ENCODE measurements at regions not wholly inside any gene's neighbourhood (a gene's known extent, or its start where the extent isn't known, plus 50 kb on each side); places are given as distances from the start of the nearest gene placed in this dataset.
A peak's percentile ranks its signal among the peaks of the same experiment; 100 is the strongest.

DNA sequence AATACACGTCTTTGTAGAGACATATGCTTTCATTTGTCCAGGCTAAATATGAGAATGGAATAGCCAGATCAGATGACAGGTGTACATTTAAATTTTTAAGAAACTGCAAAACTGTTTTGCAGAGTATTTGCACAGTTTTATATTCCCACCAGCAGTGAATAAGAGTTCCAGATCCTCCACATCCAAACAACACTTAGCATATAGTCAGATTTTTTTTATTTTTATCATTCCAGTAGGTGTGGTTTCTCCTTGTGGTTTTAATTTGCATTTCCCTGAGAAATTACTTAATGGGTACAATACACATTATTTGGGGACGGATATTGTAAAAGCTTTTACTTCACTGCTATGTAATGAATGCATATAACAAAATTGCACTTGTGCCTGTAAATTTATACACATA lies 56.7 kb upstream of the IRF2 start:
- in situ Hi-C loops (cut with HindIII; ENCODE audit: low sequenced_read_pairs), result no loop called here

GRCh38 chr4:184529283-184529682 lies 54.9 kb upstream of the IRF2 start:
- DNase-seq (ENCODE audit: low read depth, low spot score), result peak; percentile 48
- in situ Hi-C loops (cut with HindIII; ENCODE audit: low sequenced_read_pairs), result no loop called here
- TF ChIP-seq, protein P1, sequence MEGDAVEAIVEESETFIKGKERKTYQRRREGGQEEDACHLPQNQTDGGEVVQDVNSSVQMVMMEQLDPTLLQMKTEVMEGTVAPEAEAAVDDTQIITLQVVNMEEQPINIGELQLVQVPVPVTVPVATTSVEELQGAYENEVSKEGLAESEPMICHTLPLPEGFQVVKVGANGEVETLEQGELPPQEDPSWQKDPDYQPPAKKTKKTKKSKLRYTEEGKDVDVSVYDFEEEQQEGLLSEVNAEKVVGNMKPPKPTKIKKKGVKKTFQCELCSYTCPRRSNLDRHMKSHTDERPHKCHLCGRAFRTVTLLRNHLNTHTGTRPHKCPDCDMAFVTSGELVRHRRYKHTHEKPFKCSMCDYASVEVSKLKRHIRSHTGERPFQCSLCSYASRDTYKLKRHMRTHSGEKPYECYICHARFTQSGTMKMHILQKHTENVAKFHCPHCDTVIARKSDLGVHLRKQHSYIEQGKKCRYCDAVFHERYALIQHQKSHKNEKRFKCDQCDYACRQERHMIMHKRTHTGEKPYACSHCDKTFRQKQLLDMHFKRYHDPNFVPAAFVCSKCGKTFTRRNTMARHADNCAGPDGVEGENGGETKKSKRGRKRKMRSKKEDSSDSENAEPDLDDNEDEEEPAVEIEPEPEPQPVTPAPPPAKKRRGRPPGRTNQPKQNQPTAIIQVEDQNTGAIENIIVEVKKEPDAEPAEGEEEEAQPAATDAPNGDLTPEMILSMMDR (IDR thresholded peaks at IDR 0.05; ENCODE audit: low read depth, low read length), result no peak
- H3K4me3 ChIP-seq (ENCODE audit: low read depth, low read length), result no peak overlapping the region

More for the DNA sequence above, 56.7 kb upstream of the IRF2 start:
- TF ChIP-seq, protein P1 (IDR thresholded peaks at IDR 0.05; ENCODE audit: low read depth, low read length), result no peak
- no peak overlapping the region for H3K4me3 ChIP-seq (ENCODE audit: low read depth, low read length)
- no peak for DNase-seq (ENCODE audit: low read depth, low spot score)

DNA sequence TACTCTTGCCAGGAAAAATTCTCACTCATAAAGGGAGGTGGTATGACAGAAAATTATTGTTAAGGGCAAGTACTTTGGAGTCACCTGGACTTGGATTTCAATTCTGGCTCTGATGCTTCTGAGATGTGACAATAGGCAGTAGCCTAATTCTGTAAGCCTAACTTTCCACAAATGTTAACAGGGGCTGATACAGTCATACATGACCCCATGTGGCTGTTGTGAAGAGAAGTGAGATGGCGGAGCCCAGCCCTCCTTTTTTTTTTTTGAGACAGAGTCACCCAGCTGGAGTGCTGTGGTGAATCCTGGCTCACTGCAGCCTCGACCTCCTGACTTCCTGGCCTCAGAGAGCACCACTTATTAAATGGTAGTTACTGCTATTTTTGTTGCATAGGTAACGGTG lies 54.4 kb upstream of the IRF2 start:
- TF ChIP-seq, protein P1 (IDR thresholded peaks at IDR 0.05; ENCODE audit: low read depth, low read length), result no peak
- DNase-seq (ENCODE audit: low read depth, low spot score), result no peak
- no peak overlapping the region for H3K4me3 ChIP-seq (ENCODE audit: low read depth, low read length)
- in situ Hi-C loops (cut with HindIII; ENCODE audit: low sequenced_read_pairs), result no loop called here

GRCh38 chr4:184528051-184528450 lies 53.7 kb upstream of the IRF2 start:
- TF ChIP-seq, protein P1 (IDR thresholded peaks at IDR 0.05; ENCODE audit: low read depth, low read length), result no peak
- in situ Hi-C loops (cut with HindIII; ENCODE audit: low sequenced_read_pairs), result no loop called here
- DNase-seq (ENCODE audit: low read depth, low spot score), result no peak
- no peak overlapping the region for H3K4me3 ChIP-seq (ENCODE audit: low read depth, low read length)

- H3K4me3 ChIP-seq (ENCODE audit: low read depth, low read length), result no peak overlapping the region
- in situ Hi-C loops (cut with HindIII; ENCODE audit: low sequenced_read_pairs), result no loop called here
- TF ChIP-seq, protein P1 (IDR thresholded peaks at IDR 0.05; ENCODE audit: low read depth, low read length), result no peak
- no peak for DNase-seq (ENCODE audit: low read depth, low spot score)
Measured at GRCh38 chr4:184526228-184526627, 51.9 kb upstream of the IRF2 start.

Measured in astrocyte of the spinal cord (primary cell).